Fibroblast of lung (primary cell): ENCODE measurements at regions not wholly inside any gene's neighbourhood (a gene's known extent, or its start where the extent isn't known, plus 50 kb on each side); places are given as distances from the start of the nearest gene placed in this dataset.

Experiments used
- CTCF ChIP-seq, 2 donors: IDR thresholded peaks in 1 of 2; conservative IDR thresholded peaks in 1 of 2; 1 replicate in 1 of 2; 2 replicates in 1 of 2; pipeline ENCODE4 v1.5.1; 2011 to 2012; ENCODE audit warnings: low read length in 2 of 2, control low read depth in 1 of 2, inconsistent platforms in 1 of 2, low read depth in 1 of 2, mild to moderate bottlenecking in 1 of 2
- EZH2 ChIP-seq: IDR thresholded peaks from 2 replicates; pipeline ENCODE4 v1.5.1; 2012; ENCODE audit warnings: low read length, control low read depth, mild to moderate bottlenecking; ENCODE audit errors: missing control alignments

GRCh38 chr22:22118987-22119386 is 125.6 kb upstream of the VPREB1 start:
- no peak for TF ChIP-seq EZH2
- TF ChIP-seq CTCF (conservative IDR thresholded peaks at IDR 0.05 in 1 of 2, IDR thresholded peaks at IDR 0.05 in 1 of 2; ENCODE audit: low read depth in 1 of 2, low read length in 2 of 2): no peak
